ENCODE measurements at regions not wholly inside any gene's neighbourhood (a gene's known extent, or its start where the extent isn't known, plus 50 kb on each side); places are given as distances from the start of the nearest gene placed in this dataset.

- intact Hi-C loops (cut with DNase I; ENCODE audit: low total_unique reads): no loop called here
- TF ChIP-seq POLR2A (IDR thresholded peaks at IDR 0.05): no peak
- TF ChIP-seq, protein P1, sequence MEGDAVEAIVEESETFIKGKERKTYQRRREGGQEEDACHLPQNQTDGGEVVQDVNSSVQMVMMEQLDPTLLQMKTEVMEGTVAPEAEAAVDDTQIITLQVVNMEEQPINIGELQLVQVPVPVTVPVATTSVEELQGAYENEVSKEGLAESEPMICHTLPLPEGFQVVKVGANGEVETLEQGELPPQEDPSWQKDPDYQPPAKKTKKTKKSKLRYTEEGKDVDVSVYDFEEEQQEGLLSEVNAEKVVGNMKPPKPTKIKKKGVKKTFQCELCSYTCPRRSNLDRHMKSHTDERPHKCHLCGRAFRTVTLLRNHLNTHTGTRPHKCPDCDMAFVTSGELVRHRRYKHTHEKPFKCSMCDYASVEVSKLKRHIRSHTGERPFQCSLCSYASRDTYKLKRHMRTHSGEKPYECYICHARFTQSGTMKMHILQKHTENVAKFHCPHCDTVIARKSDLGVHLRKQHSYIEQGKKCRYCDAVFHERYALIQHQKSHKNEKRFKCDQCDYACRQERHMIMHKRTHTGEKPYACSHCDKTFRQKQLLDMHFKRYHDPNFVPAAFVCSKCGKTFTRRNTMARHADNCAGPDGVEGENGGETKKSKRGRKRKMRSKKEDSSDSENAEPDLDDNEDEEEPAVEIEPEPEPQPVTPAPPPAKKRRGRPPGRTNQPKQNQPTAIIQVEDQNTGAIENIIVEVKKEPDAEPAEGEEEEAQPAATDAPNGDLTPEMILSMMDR (IDR thresholded peaks at IDR 0.05): no peak
- WGBS, 2 donors: 87% methylated on average over 10 of the region's 10 CpGs
- H3K4me3 ChIP-seq (ENCODE audit: low read depth, poor library complexity, severe bottlenecking): no peak overlapping the region
- DNase-seq (ENCODE audit: low spot score in 2 of 2): no peak
These were observed 1575.8 kb downstream of the STIM2 start for GRCh38 chr4:28436191-28437080.

- WGBS, 2 donors: 89 to 95% methylated on average over 3 of the region's 3 CpGs
- H3K4me3 ChIP-seq (ENCODE audit: low read depth, poor library complexity, severe bottlenecking): no peak overlapping the region
- no peak for DNase-seq (ENCODE audit: low spot score in 2 of 2)
- intact Hi-C loops (cut with DNase I; ENCODE audit: low total_unique reads): no loop called here
- TF ChIP-seq POLR2A (IDR thresholded peaks at IDR 0.05): no peak
- TF ChIP-seq, protein P1 (IDR thresholded peaks at IDR 0.05): no peak
These were observed 1582.7 kb downstream of the STIM2 start for GRCh38 chr4:28443371-28443770.

- intact Hi-C loops (cut with DNase I; ENCODE audit: low total_unique reads): no loop called here
- no peak overlapping the region for H3K4me3 ChIP-seq (ENCODE audit: low read depth, poor library complexity, severe bottlenecking)
- no peak for DNase-seq (ENCODE audit: low spot score in 2 of 2)
- WGBS, 2 donors: 49 to 55% methylated on average over 7 of the region's 7 CpGs
- TF ChIP-seq POLR2A (IDR thresholded peaks at IDR 0.05): no peak
- TF ChIP-seq, protein P1 (IDR thresholded peaks at IDR 0.05): no peak
These were observed 1583.3 kb downstream of the STIM2 start for GRCh38 chr4:28443801-28444412.

GRCh38 chr4:28444886-28445496 lies 1584.3 kb downstream of the STIM2 start:
- intact Hi-C loops (cut with DNase I; ENCODE audit: low total_unique reads): no loop called here
- H3K4me3 ChIP-seq (ENCODE audit: low read depth, poor library complexity, severe bottlenecking): no peak overlapping the region
- TF ChIP-seq POLR2A (IDR thresholded peaks at IDR 0.05): no peak
- TF ChIP-seq, protein P1 (IDR thresholded peaks at IDR 0.05): no peak
- 83 to 84% methylated on average over 3 of the region's 3 CpGs for WGBS, 2 donors
- no peak for DNase-seq (ENCODE audit: low spot score in 2 of 2)

- H3K4me3 ChIP-seq (ENCODE audit: low read depth, poor library complexity, severe bottlenecking): no peak overlapping the region
- intact Hi-C loops (cut with DNase I; ENCODE audit: low total_unique reads): no loop called here
- 71 to 74% methylated on average over 3 of the region's 3 CpGs for WGBS, 2 donors
- no peak for DNase-seq (ENCODE audit: low spot score in 2 of 2)
- TF ChIP-seq, protein P1 (IDR thresholded peaks at IDR 0.05): no peak
- TF ChIP-seq POLR2A (IDR thresholded peaks at IDR 0.05): no peak
These were observed 1588.4 kb downstream of the STIM2 start for GRCh38 chr4:28449085-28449484.

All from lower leg skin (tissue), 4 donors.